ENCODE measurements at regions not wholly inside any gene's neighbourhood (a gene's known extent, or its start where the extent isn't known, plus 50 kb on each side); places are given as distances from the start of the nearest gene placed in this dataset.
"Not testable (repeated sequence)": the region's sequence is repeated elsewhere in the genome, so short reads cannot be mapped to it uniquely, and the experiment has no call there.

GRCh38 chr7:85335113-85335512 lies 148.3 kb upstream of the SEMA3D start:
- H3K4me3 ChIP-seq (ENCODE audit: low read length); H3K4me1 ChIP-seq (ENCODE audit: control insufficient read depth in 2 of 2, insufficient read depth in 2 of 2, low read length in 2 of 2); H3K36me3 Mint-ChIP-seq; CTCF ChIA-PET; POLR2A ChIA-PET; H3K9me3 ChIP-seq (ENCODE audit: control insufficient read depth in 2 of 3, low read length in 3 of 3); intact Hi-C loops (cut with micrococcal nuclease); ATAC-seq; H3K27ac ChIP-seq (ENCODE audit: low read depth, low read length); H3K27me3 Mint-ChIP-seq; H3K4me1 Mint-ChIP-seq; H3K36me3 ChIP-seq (ENCODE audit: control insufficient read depth in 2 of 3, insufficient read depth in 3 of 3, low read length in 3 of 3); H3K4me3 Mint-ChIP-seq; DNase-seq; H3K27ac Mint-ChIP-seq; H3K27me3 ChIP-seq (ENCODE audit: control insufficient read depth in 2 of 2, insufficient read depth in 2 of 2, low read length in 2 of 2): not testable (repeated sequence)
- peaks cover 0 to 12% (median 0%) of the 10 kb centered on the region in 11 donors for H3K9me3 Mint-ChIP-seq

- no peaks in the 10 kb centered on the region for H3K4me1 ChIP-seq (ENCODE audit: control insufficient read depth in 2 of 2, insufficient read depth in 2 of 2, low read length in 2 of 2)
- DNase-seq (no peak), ATAC-seq (no peak)
- no peaks in the 10 kb centered on the region for H3K36me3 ChIP-seq (ENCODE audit: control insufficient read depth in 2 of 3, insufficient read depth in 3 of 3, low read length in 3 of 3)
- H3K27me3 ChIP-seq (ENCODE audit: control insufficient read depth in 2 of 2, insufficient read depth in 2 of 2, low read length in 2 of 2), result no peaks in the 10 kb centered on the region
- intact Hi-C loops (cut with micrococcal nuclease), result no loop called here
- Mint-ChIP-seq H3K9me3 (peaks cover 0 to 12% (median 0%) of the 10 kb centered on the region in 11 donors), H3K36me3 (no peaks in the 10 kb centered on the region), H3K4me1 (no peaks in the 10 kb centered on the region), H3K27ac (no peak overlapping the region), H3K27me3 (no peaks in the 10 kb centered on the region), H3K4me3 (no peak overlapping the region)
- no peak overlapping the region for H3K4me3 ChIP-seq (ENCODE audit: low read length)
- ChIA-PET POLR2A (no interaction called here), CTCF (no interaction called here)
- no peak overlapping the region for H3K27ac ChIP-seq (ENCODE audit: low read depth, low read length)
- no peaks in the 10 kb centered on the region for H3K9me3 ChIP-seq (ENCODE audit: control insufficient read depth in 2 of 3, low read length in 3 of 3)
Measured at GRCh38 chr7:85328456-85328998, 141.7 kb upstream of the SEMA3D start.

GRCh38 chr7:85324145-85324799 lies 137.4 kb upstream of the SEMA3D start:
- no peak for DNase-seq
- Histone ChIP-seq H3K4me3 (ENCODE audit: low read length) (no peak overlapping the region), H3K4me1 (ENCODE audit: control insufficient read depth in 2 of 2, insufficient read depth in 2 of 2, low read length in 2 of 2) (no peaks in the 10 kb centered on the region), H3K36me3 (ENCODE audit: control insufficient read depth in 2 of 3, insufficient read depth in 3 of 3, low read length in 3 of 3) (no peaks in the 10 kb centered on the region), H3K27me3 (ENCODE audit: control insufficient read depth in 2 of 2, insufficient read depth in 2 of 2, low read length in 2 of 2) (no peaks in the 10 kb centered on the region), H3K9me3 (ENCODE audit: control insufficient read depth in 2 of 3, low read length in 3 of 3) (no peaks in the 10 kb centered on the region), H3K27ac (ENCODE audit: low read depth, low read length) (no peak overlapping the region)
- ChIA-PET POLR2A (no interaction called here), CTCF (no interaction called here)
- intact Hi-C loops (cut with micrococcal nuclease), result no loop called here
- Mint-ChIP-seq H3K36me3 (no peaks in the 10 kb centered on the region), H3K9me3 (peaks cover 0 to 31% (median 0%) of the 10 kb centered on the region in 11 donors), H3K27me3 (no peaks in the 10 kb centered on the region), H3K27ac (no peak overlapping the region), H3K4me1 (no peaks in the 10 kb centered on the region), H3K4me3 (no peak overlapping the region)
- no peak for ATAC-seq

GRCh38 chr7:85322252-85322651 lies 135.4 kb upstream of the SEMA3D start:
- intact Hi-C loops (cut with micrococcal nuclease), result no loop called here
- DNase-seq (no peak), ATAC-seq (no peak)
- no peak overlapping the region for H3K27ac ChIP-seq (ENCODE audit: low read depth, low read length)
- H3K4me3 ChIP-seq (ENCODE audit: low read length), result no peak overlapping the region
- CTCF ChIA-PET, result no interaction called here
- H3K9me3 ChIP-seq (ENCODE audit: control insufficient read depth in 2 of 3, low read length in 3 of 3), result no peaks in the 10 kb centered on the region
- Mint-ChIP-seq H3K4me3 (no peak overlapping the region), H3K4me1 (no peaks in the 10 kb centered on the region), H3K27me3 (no peaks in the 10 kb centered on the region), H3K27ac (no peak overlapping the region), H3K9me3 (peaks cover 0 to 31% (median 0%) of the 10 kb centered on the region in 11 donors), H3K36me3 (no peaks in the 10 kb centered on the region)
- H3K4me1 ChIP-seq (ENCODE audit: control insufficient read depth in 2 of 2, insufficient read depth in 2 of 2, low read length in 2 of 2), result no peaks in the 10 kb centered on the region
- no peaks in the 10 kb centered on the region for H3K36me3 ChIP-seq (ENCODE audit: control insufficient read depth in 2 of 3, insufficient read depth in 3 of 3, low read length in 3 of 3)
- POLR2A ChIA-PET, result no interaction called here
- H3K27me3 ChIP-seq (ENCODE audit: control insufficient read depth in 2 of 2, insufficient read depth in 2 of 2, low read length in 2 of 2), result no peaks in the 10 kb centered on the region

DNA sequence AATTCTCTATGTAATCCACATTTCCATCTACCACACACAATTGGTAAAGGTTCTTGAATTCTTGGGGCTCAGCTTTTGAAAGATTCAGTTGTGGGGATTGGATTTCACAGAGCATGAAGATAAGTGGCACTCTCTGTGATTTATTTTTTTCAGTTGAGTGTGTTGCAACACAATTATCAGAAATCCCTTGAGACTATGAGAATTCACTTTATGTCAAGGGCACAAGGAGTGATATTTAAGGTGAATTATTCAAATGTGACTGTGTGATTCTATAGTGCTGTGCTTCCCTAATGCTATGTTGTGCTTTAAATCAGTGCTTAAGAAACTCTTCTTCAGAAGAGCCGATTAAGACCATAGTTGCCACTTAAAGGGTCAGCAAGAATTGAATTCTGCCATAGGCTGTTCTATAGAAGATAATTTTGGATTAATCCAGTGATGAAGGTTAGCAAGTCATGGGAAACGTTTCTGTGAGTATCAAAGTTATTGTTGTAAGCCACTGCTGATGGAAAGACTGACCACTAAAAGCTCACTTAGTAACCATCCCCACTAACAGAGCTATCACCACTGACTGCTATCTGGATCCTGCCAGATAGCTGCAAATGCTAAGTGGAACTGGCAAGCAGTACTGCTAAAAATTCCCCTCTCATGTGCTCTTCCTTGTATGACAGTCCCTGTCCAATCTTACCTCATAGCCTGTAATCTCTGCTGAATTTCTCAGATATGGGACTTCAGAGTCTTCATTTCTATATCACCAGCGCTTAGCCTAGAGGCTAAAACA lies 134.0 kb upstream of the SEMA3D start:
- Histone ChIP-seq H3K27me3 (ENCODE audit: control insufficient read depth in 2 of 2, insufficient read depth in 2 of 2, low read length in 2 of 2) (no peaks in the 10 kb centered on the region), H3K9me3 (ENCODE audit: control insufficient read depth in 2 of 3, low read length in 3 of 3) (no peaks in the 10 kb centered on the region), H3K4me3 (ENCODE audit: low read length) (no peak overlapping the region), H3K36me3 (ENCODE audit: control insufficient read depth in 2 of 3, insufficient read depth in 3 of 3, low read length in 3 of 3) (no peaks in the 10 kb centered on the region), H3K27ac (ENCODE audit: low read depth, low read length) (no peak overlapping the region), H3K4me1 (ENCODE audit: control insufficient read depth in 2 of 2, insufficient read depth in 2 of 2, low read length in 2 of 2) (no peaks in the 10 kb centered on the region)
- POLR2A ChIA-PET, result no interaction called here
- peaks cover 0 to 31% (median 0%) of the 10 kb centered on the region in 11 donors for H3K9me3 Mint-ChIP-seq
- DNase-seq (no peak), ATAC-seq (no peak)
- intact Hi-C loops (cut with micrococcal nuclease), result no loop called here
- no peak overlapping the region for H3K27ac Mint-ChIP-seq
- H3K27me3 Mint-ChIP-seq, result no peaks in the 10 kb centered on the region
- no peaks in the 10 kb centered on the region for H3K4me1 Mint-ChIP-seq
- CTCF ChIA-PET, result no interaction called here
- no peak overlapping the region for H3K4me3 Mint-ChIP-seq
- H3K36me3 Mint-ChIP-seq, result no peaks in the 10 kb centered on the region

DNA sequence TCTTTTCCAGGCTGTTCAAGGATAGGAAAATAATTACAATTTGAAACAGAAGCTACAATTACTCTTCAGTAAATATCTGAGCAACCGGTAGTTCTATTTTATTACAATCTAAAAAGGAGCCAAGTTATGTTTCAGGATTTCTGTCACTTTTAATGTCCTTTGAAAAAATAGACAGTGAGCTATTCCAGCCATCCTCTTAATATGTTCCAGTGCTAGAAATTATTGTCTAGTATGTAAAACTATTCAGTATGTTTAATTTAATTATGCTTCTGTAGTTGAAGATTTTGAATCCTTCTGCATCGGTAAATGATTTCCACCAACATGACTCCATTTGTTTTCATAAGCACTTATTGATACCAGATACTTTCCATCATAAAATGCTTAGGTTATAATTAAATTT lies 129.6 kb upstream of the SEMA3D start:
- intact Hi-C loops (cut with micrococcal nuclease), result no loop called here
- no peak for ATAC-seq
- Histone ChIP-seq H3K4me3 (ENCODE audit: low read length) (no peak overlapping the region), H3K27me3 (ENCODE audit: control insufficient read depth in 2 of 2, insufficient read depth in 2 of 2, low read length in 2 of 2) (no peaks in the 10 kb centered on the region), H3K9me3 (ENCODE audit: control insufficient read depth in 2 of 3, low read length in 3 of 3) (no peaks in the 10 kb centered on the region), H3K36me3 (ENCODE audit: control insufficient read depth in 2 of 3, insufficient read depth in 3 of 3, low read length in 3 of 3) (no peaks in the 10 kb centered on the region), H3K27ac (ENCODE audit: low read depth, low read length) (no peak overlapping the region), H3K4me1 (ENCODE audit: control insufficient read depth in 2 of 2, insufficient read depth in 2 of 2, low read length in 2 of 2) (no peaks in the 10 kb centered on the region)
- Mint-ChIP-seq H3K27ac (no peak overlapping the region), H3K27me3 (no peaks in the 10 kb centered on the region), H3K4me1 (no peaks in the 10 kb centered on the region), H3K4me3 (no peak overlapping the region), H3K36me3 (no peaks in the 10 kb centered on the region), H3K9me3 (peaks cover 0 to 3% (median 0%) of the 10 kb centered on the region in 11 donors)
- POLR2A ChIA-PET, result no interaction called here
- no peak for DNase-seq
- CTCF ChIA-PET, result no interaction called here

DNA sequence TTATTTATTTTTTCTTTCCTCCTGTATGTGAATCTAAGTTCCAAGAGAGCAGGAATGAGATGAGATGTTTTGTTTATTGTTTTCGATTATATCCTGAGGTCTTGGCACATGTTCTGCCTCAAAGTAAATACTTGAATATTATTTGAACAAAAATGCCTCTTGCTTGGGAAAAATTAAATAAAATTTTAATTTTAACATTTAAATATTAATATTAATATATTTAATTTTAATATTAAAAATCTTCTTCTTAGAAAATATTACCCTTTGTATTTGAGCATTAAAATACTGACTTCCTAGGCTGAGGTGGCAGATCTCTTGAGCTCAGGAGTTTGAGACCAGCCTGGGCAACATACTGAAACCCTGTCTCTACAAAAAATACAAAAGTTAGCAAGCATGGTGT lies 123.4 kb upstream of the SEMA3D start:
- no peak overlapping the region for H3K4me3 ChIP-seq (ENCODE audit: low read length)
- intact Hi-C loops (cut with micrococcal nuclease), result no loop called here
- Mint-ChIP-seq H3K4me3 (no peak overlapping the region), H3K9me3 (peaks cover 0 to 6% (median 1%) of the 10 kb centered on the region in 11 donors), H3K27me3 (no peaks in the 10 kb centered on the region), H3K4me1 (no peaks in the 10 kb centered on the region), H3K27ac (no peak overlapping the region), H3K36me3 (no peaks in the 10 kb centered on the region)
- no peaks in the 10 kb centered on the region for H3K9me3 ChIP-seq (ENCODE audit: control insufficient read depth in 2 of 3, low read length in 3 of 3)
- ChIA-PET POLR2A (no interaction called here), CTCF (no interaction called here)
- no peaks in the 10 kb centered on the region for H3K36me3 ChIP-seq (ENCODE audit: control insufficient read depth in 2 of 3, insufficient read depth in 3 of 3, low read length in 3 of 3)
- H3K4me1 ChIP-seq (ENCODE audit: control insufficient read depth in 2 of 2, insufficient read depth in 2 of 2, low read length in 2 of 2), result no peaks in the 10 kb centered on the region
- H3K27me3 ChIP-seq (ENCODE audit: control insufficient read depth in 2 of 2, insufficient read depth in 2 of 2, low read length in 2 of 2), result no peaks in the 10 kb centered on the region
- DNase-seq (no peak), ATAC-seq (no peak)
- no peak overlapping the region for H3K27ac ChIP-seq (ENCODE audit: low read depth, low read length)

Measured in naive thymus-derived CD4-positive, alpha-beta T cell (primary cell).